ENCODE measurements at regions not wholly inside any gene's neighbourhood (a gene's known extent, or its start where the extent isn't known, plus 50 kb on each side); places are given as distances from the start of the nearest gene placed in this dataset.

DNA sequence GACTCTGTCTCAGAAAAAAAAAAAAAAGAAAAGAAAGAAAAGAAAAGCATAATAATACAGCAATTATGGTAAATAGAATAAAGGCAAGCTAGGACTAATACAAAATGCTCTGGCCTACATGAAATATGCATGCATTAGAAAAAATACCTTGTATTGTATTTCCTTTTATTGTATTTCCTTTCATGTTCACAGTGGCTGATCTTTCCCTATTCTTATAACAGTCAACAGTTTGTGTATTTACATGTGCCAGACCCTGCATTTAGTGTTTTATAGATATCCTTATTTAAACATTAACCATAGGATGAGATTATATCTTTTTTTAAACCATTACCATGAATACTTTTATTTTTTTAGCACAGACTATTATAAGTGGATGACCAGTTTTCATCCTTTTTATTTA, 56.3 kb upstream of the ARL15 start:
- DNase-seq, result no peak

DNA sequence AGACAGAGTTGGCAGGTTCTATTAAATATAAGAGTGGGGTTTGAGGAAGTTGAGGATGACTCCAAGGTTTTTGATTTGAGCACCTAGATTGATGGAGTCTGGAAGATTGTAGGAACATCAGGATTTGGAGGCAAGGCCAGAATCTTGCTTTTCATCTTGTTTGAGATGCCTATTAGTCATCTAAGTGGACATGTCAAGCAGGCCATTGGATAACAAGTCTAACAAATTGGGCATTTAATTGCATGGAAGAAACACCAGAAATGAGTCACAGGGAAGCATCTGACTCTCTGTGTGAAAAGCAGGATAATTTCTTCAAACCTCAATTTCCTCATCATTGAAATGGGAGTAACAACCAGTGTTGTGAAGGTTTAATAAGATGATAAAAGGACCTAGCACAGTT, 53.3 kb upstream of the ARL15 start:
- DNase-seq, result no peak

- DNase-seq, result no peak
Measured at GRCh38 chr5:54362992-54363625, 52.7 kb upstream of the ARL15 start.

- no peak for DNase-seq
Measured at GRCh38 chr5:54362434-54362833, 52.1 kb upstream of the ARL15 start.

GRCh38 chr5:54361691-54362411, 51.5 kb upstream of the ARL15 start:
- DNase-seq, result no peak

DNA sequence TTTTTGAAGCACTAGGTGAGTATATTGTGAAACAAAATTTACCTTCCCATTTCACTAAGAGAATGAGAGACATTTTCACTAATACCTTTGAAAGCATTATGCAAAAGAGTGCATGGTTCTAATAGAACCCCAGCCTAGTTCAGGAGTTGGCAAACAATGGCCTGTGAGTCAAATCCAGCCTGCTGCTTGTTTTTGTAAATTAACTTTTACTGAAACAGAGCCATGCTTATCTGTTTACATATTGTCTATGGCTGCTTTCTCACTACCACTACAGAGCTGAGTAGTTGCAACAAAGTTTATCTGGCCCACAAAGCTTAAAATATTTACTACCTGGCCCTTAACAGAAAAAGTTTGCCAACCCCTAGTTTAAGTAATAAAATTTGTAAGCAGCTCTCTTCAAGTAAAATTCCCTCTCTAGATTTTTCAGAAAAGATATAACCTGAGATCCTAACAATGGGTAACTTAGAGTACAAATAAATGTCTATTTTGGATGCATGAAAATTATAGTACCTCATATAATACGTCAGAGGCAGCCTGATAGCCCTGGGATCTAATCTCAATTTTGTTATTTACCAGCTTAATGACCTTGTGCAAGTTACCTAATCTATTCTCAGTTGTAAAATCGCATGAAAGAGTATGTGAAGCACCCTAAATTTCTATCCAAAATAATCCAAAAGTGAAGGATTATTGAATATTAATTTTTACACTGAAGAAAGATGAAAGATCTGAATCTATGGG, 50.7 kb upstream of the ARL15 start:
- DNase-seq, result no peak
